RWPE2 (cell line): ENCODE measurements at regions not wholly inside any gene's neighbourhood (a gene's known extent, or its start where the extent isn't known, plus 50 kb on each side); places are given as distances from the start of the nearest gene placed in this dataset.

Source experiments
- ATAC-seq: fragments of 200-7000 bp; cut with Tn5 transposase; 3 replicates; pipeline ENCODE4 v1.9.1; 2021; ENCODE audit warnings: low read depth
- DNase-seq: peaks from one replicate; pipeline ENCODE4 v3.0.0-alpha.2; 2020; ENCODE audit warnings: low spot score
- H3K27ac ChIP-seq: fragments of 450-650 bp; 2 replicates; pipeline ENCODE4 v1.5.1; 2017; ENCODE audit warnings: mild to moderate bottlenecking; ENCODE audit not compliant: poor library complexity, severe bottlenecking
- H3K27me3 ChIP-seq: fragments of 250-450 bp; sonication (Bioruptor Pico); 2 replicates; pipeline ENCODE4 v1.5.1; 2021; ENCODE audit warnings: mild to moderate bottlenecking, moderate library complexity; ENCODE audit not compliant: insufficient read depth, poor library complexity, severe bottlenecking
- H3K36me3 ChIP-seq: fragments of 250-450 bp; sonication (Bioruptor Pico); 2 replicates; pipeline ENCODE4 v1.5.1; 2020; ENCODE audit warnings: low read depth, mild to moderate bottlenecking, moderate library complexity
- H3K4me1 ChIP-seq: fragments of 250-450 bp; sonication (Bioruptor Pico); 2 replicates; pipeline ENCODE4 v1.5.1; 2021; ENCODE audit warnings: mild to moderate bottlenecking, moderate library complexity; ENCODE audit not compliant: insufficient read depth, poor library complexity, severe bottlenecking
- H3K4me3 ChIP-seq: fragments of 250-450 bp; sonication (Bioruptor Pico); 2 replicates; pipeline ENCODE4 v1.5.1; 2021; ENCODE audit warnings: mild to moderate bottlenecking, moderate library complexity; ENCODE audit not compliant: severe bottlenecking
- H3K9me3 ChIP-seq: fragments of 250-450 bp; sonication (Bioruptor Pico); 2 replicates; pipeline ENCODE4 v1.5.1; 2021; ENCODE audit warnings: mild to moderate bottlenecking, moderate library complexity; ENCODE audit not compliant: severe bottlenecking
- TF ChIP-seq, protein P1 (sequence below): fragments of 450-650 bp; IDR thresholded peaks from one replicate; pipeline ENCODE4 v1.5.1; 2017; ENCODE audit warnings: mild to moderate bottlenecking, moderate library complexity; ENCODE audit not compliant: poor library complexity, severe bottlenecking

DNA sequence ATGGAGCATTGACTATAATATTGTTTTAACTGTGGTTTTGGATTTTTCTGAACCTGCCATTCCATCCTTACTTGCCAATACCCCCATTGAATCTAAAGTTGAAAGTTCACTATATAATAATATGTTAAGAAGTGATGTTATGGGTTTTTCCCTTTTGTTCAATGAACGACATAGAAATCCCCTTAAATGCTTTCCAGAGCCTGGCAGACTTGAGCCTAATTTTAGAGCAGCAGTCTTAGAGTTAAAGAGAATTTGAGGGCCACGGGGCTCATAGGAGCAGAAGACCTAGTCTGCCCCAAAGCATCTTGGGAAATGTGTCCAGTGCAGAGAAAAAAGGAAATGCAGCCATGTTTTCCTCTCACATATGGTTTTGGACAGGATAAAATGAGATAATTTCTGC lies 146.1 kb upstream of the SLC44A1 start:
- no peak overlapping the region for H3K27ac ChIP-seq
- no peaks in the 10 kb centered on the region for H3K27me3 ChIP-seq
- H3K9me3 ChIP-seq: no peaks in the 10 kb centered on the region
- no peak for DNase-seq
- TF ChIP-seq, protein P1, sequence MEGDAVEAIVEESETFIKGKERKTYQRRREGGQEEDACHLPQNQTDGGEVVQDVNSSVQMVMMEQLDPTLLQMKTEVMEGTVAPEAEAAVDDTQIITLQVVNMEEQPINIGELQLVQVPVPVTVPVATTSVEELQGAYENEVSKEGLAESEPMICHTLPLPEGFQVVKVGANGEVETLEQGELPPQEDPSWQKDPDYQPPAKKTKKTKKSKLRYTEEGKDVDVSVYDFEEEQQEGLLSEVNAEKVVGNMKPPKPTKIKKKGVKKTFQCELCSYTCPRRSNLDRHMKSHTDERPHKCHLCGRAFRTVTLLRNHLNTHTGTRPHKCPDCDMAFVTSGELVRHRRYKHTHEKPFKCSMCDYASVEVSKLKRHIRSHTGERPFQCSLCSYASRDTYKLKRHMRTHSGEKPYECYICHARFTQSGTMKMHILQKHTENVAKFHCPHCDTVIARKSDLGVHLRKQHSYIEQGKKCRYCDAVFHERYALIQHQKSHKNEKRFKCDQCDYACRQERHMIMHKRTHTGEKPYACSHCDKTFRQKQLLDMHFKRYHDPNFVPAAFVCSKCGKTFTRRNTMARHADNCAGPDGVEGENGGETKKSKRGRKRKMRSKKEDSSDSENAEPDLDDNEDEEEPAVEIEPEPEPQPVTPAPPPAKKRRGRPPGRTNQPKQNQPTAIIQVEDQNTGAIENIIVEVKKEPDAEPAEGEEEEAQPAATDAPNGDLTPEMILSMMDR: no peak
- ATAC-seq: no peak
- H3K36me3 ChIP-seq: no peaks in the 10 kb centered on the region
- no peaks in the 10 kb centered on the region for H3K4me1 ChIP-seq
- H3K4me3 ChIP-seq: no peak overlapping the region

DNA sequence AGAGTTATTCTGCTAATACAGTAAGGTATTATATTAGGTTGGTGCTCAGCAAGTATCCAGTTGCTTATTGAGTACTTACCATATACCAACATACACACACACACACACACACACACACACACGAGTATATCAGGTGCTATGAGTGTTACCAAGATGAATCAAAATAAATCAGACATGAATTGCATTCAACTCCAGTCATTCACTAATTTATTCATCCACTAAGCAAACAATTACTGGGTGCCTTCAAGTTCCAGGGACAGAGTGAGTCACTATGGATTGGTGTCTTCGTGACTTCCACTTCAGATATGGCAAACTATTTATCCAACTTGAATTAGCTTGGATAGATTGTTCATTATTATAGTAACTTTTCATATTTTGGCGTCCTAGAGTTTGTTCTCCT lies 140.7 kb upstream of the SLC44A1 start:
- TF ChIP-seq, protein P1: no peak
- no peaks in the 10 kb centered on the region for H3K27me3 ChIP-seq
- no peaks in the 10 kb centered on the region for H3K4me1 ChIP-seq

DNA sequence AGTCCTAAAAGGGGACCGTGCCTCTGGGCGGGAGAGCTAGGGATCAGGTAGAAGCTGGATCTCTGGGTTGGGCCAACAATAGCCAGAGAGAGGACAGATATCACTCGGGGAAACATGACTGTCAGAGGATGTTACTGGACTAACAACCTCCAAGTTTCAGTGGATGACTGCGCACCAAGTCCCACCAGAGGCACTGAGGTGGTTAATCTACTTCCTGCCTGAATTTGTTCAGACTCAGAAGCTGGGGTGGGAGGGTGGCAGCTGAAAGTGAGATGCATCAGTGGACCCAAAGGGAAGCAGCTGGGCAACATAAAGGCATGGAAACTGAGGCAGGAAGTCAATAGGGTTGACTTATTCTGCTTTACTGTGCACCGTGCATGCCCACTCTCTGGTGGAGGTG lies 130.1 kb upstream of the SLC44A1 start:
- TF ChIP-seq, protein P1: no peak
- ATAC-seq (no peak), DNase-seq (no peak)
- no peaks in the 10 kb centered on the region for H3K4me1 ChIP-seq
- H3K27ac ChIP-seq: no peak overlapping the region
- H3K4me3 ChIP-seq: no peak overlapping the region
- H3K36me3 ChIP-seq: no peaks in the 10 kb centered on the region
- H3K9me3 ChIP-seq: no peaks in the 10 kb centered on the region
- no peaks in the 10 kb centered on the region for H3K27me3 ChIP-seq

More for the DNA sequence above, 140.7 kb upstream of the SLC44A1 start:
- H3K36me3 ChIP-seq: no peaks in the 10 kb centered on the region
- H3K9me3 ChIP-seq: no peaks in the 10 kb centered on the region
- DNase-seq: no peak
- H3K27ac ChIP-seq: no peak overlapping the region
- ATAC-seq: no peak
- no peak overlapping the region for H3K4me3 ChIP-seq

DNA sequence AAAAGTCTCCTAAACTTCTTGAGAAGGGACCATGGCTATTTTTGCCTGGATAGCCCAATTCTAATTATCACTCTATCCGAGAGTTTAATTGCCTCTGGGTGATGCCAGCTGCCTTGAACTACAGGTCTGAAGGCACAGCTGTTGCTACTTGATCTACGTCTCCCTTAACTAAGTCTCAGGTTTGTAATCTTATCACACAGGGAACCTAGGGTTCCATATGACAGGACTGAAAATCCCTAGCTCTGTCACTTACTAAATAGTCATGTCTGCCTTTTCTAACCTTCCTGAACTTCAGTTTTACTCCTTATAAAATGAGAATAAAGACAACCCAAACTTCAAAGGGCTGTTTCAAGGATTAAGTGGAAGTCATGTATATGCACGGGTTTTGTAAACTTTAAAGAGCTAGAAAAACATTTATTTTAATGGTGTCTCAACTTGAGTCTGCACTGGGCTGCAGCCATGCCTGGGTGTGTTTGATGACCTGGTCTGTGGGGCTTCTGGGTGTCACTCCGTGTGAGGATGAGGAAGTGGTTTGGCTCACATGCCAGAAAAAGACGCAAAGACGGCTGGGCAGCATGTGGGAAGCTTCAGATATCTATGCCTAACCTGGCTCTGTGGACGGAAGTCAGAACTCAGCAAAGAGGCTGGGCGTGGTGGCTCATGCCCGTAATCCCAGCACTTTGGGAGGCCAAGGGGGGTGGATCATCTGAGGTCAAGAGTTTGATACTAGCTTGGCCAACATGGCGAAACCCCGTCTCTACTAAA lies 129.3 kb upstream of the SLC44A1 start:
- ATAC-seq (no peak), DNase-seq (no peak)
- TF ChIP-seq, protein P1: no peak
- H3K27ac ChIP-seq: no peak overlapping the region
- H3K4me3 ChIP-seq: no peak overlapping the region
- H3K36me3 ChIP-seq: no peaks in the 10 kb centered on the region
- H3K4me1 ChIP-seq: no peaks in the 10 kb centered on the region
- no peaks in the 10 kb centered on the region for H3K27me3 ChIP-seq
- H3K9me3 ChIP-seq: no peaks in the 10 kb centered on the region
